AG04450 (cell line): ENCODE measurements at regions not wholly inside any gene's neighbourhood (a gene's known extent, or its start where the extent isn't known, plus 50 kb on each side); places are given as distances from the start of the nearest gene placed in this dataset.

Experiments
- CTCF ChIA-PET: fragments of 300-600, 350-600 bp; formaldehyde crosslinking; extraction: SDS; loops from one replicate; lab custom pipeline; 2022; ENCODE audit warnings: antibody characterized with exemption, inconsistent platforms; lab: Charles Lee
- POLR2A ChIA-PET: fragments of 350-600 bp; formaldehyde crosslinking; extraction: SDS; loops from one replicate; lab custom pipeline; 2021; ENCODE audit warnings: antibody characterized with exemption, inconsistent platforms; lab: Yijun Ruan, JAX
- DNase-seq: peaks from one replicate; pipeline ENCODE4 v3.0.0-alpha.2; 2011; ENCODE audit warnings: low read depth, low spot score
- H3K27ac ChIP-seq: one replicate; pipeline ENCODE4 v1.5.1; 2012; ENCODE audit warnings: low read depth, low read length, control low read depth
- H3K27me3 ChIP-seq: one replicate; pipeline ENCODE4 v1.6.0; 2012; ENCODE audit warnings: low read length; ENCODE audit not compliant: control insufficient read depth, insufficient read depth
- H3K4me3 ChIP-seq: 2 replicates; pipeline ENCODE4 v1.5.1; 2011; ENCODE audit warnings: mild to moderate bottlenecking, low read depth, low read length, control low read depth
- H3K9me3 ChIP-seq: 2 replicates; pipeline ENCODE4 v1.5.1; 2012; ENCODE audit warnings: low read length; ENCODE audit not compliant: control insufficient read depth, insufficient read depth
- TF ChIP-seq, protein P1 (sequence below): IDR thresholded peaks from 2 replicates; pipeline ENCODE4 v1.5.1; 2011; ENCODE audit warnings: low read depth, low read length, control low read depth, inconsistent platforms

DNA sequence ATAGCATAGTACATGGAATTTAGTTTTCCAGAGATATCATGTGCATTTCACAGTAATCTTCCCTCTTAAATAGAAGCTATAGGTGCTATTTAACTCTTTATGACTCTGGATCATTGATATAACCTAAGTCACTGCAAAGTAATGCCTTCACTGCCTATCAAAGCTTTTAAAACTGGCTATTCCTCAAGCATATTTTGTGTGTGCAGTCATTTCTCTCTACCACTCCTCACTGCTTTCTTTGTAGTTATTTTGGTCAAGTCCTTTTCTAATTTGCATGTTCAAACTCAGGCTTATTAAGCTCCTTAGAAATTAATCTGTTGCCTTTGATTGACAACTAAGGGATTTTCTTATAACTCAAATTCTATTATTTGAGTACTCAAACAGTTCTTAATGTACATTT is 79.4 kb upstream of the PLEKHG7 start:
- POLR2A ChIA-PET: no interaction called here
- no peak overlapping the region for H3K27ac ChIP-seq
- CTCF ChIA-PET: interaction anchor here (2.1 kb wide), 1 partner anchor 15 kb away, joined by 10 read pairs; no protein-coding TSS in a partner anchor

GRCh38 chr12:92621833-92622232 is 81.0 kb upstream of the PLEKHG7 start:
- no peak for DNase-seq
- H3K27me3 ChIP-seq: no peaks in the 10 kb centered on the region
- no peak overlapping the region for H3K4me3 ChIP-seq
- no peak overlapping the region for H3K27ac ChIP-seq
- ChIA-PET POLR2A (no interaction called here), CTCF (no interaction called here)
- TF ChIP-seq, protein P1, sequence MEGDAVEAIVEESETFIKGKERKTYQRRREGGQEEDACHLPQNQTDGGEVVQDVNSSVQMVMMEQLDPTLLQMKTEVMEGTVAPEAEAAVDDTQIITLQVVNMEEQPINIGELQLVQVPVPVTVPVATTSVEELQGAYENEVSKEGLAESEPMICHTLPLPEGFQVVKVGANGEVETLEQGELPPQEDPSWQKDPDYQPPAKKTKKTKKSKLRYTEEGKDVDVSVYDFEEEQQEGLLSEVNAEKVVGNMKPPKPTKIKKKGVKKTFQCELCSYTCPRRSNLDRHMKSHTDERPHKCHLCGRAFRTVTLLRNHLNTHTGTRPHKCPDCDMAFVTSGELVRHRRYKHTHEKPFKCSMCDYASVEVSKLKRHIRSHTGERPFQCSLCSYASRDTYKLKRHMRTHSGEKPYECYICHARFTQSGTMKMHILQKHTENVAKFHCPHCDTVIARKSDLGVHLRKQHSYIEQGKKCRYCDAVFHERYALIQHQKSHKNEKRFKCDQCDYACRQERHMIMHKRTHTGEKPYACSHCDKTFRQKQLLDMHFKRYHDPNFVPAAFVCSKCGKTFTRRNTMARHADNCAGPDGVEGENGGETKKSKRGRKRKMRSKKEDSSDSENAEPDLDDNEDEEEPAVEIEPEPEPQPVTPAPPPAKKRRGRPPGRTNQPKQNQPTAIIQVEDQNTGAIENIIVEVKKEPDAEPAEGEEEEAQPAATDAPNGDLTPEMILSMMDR: no peak
- H3K9me3 ChIP-seq: peaks cover 4% of the 10 kb centered on the region; the same call in 1 of the 2 replicates

More for the DNA sequence above, 79.4 kb upstream of the PLEKHG7 start:
- no peak overlapping the region for H3K4me3 ChIP-seq
- DNase-seq: no peak
- no peaks in the 10 kb centered on the region for H3K27me3 ChIP-seq
- peaks cover 4% of the 10 kb centered on the region; the same call in 1 of the 2 replicates for H3K9me3 ChIP-seq
- TF ChIP-seq, protein P1: no peak

- H3K27me3 ChIP-seq: no peaks in the 10 kb centered on the region
- ChIA-PET CTCF (no interaction called here), POLR2A (no interaction called here)
- no peak for DNase-seq
- TF ChIP-seq, protein P1: no peak
- peaks cover 4% of the 10 kb centered on the region; the same call in 1 of the 2 replicates for H3K9me3 ChIP-seq
- H3K4me3 ChIP-seq: no peak overlapping the region
- no peak overlapping the region for H3K27ac ChIP-seq
These were observed 81.5 kb upstream of the PLEKHG7 start for GRCh38 chr12:92621312-92621711.

GRCh38 chr12:92619730-92620684 is 82.8 kb upstream of the PLEKHG7 start:
- TF ChIP-seq, protein P1: no peak
- Histone ChIP-seq H3K4me3 (no peak overlapping the region), H3K27me3 (no peaks in the 10 kb centered on the region), H3K9me3 (peaks cover 4% of the 10 kb centered on the region; the same call in 1 of the 2 replicates), H3K27ac (no peak overlapping the region)
- CTCF ChIA-PET: no interaction called here
- DNase-seq: no peak
- POLR2A ChIA-PET: no interaction called here

GRCh38 chr12:92619026-92619425 is 83.8 kb upstream of the PLEKHG7 start:
- ChIA-PET POLR2A (no interaction called here), CTCF (no interaction called here)
- Histone ChIP-seq H3K9me3 (peaks cover 4% of the 10 kb centered on the region; the same call in 1 of the 2 replicates), H3K27ac (no peak overlapping the region), H3K4me3 (no peak overlapping the region), H3K27me3 (no peaks in the 10 kb centered on the region)
- no peak for DNase-seq
- TF ChIP-seq, protein P1: no peak
